Mucosa of descending colon (tissue), 3 donors: ENCODE measurements at regions not wholly inside any gene's neighbourhood (a gene's known extent, or its start where the extent isn't known, plus 50 kb on each side); places are given as distances from the start of the nearest gene placed in this dataset.

Experiments used
- ATAC-seq: fragments of 200-7000 bp; cut with Tn5 transposase; one replicate; pipeline ENCODE4 v1.9.1; 2020; ENCODE audit warnings: mild to moderate bottlenecking, moderate library complexity
- DNase-seq, 3 donors: peaks; one replicate each; pipeline ENCODE4 v3.0.0-alpha.2; 2020
- H3K36me3 ChIP-seq: fragments of 200-600 bp; one replicate; pipeline ENCODE4 v1.8.0; 2021; ENCODE audit warnings: low read depth, mild to moderate bottlenecking
- H3K4me1 ChIP-seq: fragments of 200-600 bp; one replicate; pipeline ENCODE4 v1.8.0; 2021; ENCODE audit warnings: low read depth, mild to moderate bottlenecking
- H3K4me3 ChIP-seq: fragments of 200-600 bp; one replicate; pipeline ENCODE4 v1.8.0; 2021; ENCODE audit warnings: mild to moderate bottlenecking
- H3K9me3 ChIP-seq: fragments of 200-600 bp; one replicate; pipeline ENCODE4 v1.8.0; 2021; ENCODE audit warnings: mild to moderate bottlenecking
- intact Hi-C, 2 donors: fragments of 100-400 bp; cut with DNase I in 1 of 2; cut with micrococcal nuclease in 1 of 2; formaldehyde crosslinking; loops; one replicate each; pipeline versions ENCODE4 v1.11.0 to v1.11.1; 2022; cut with DNase I, micrococcal nuclease
- TF ChIP-seq, protein P1 (sequence below): fragments of 200-600 bp; IDR thresholded peaks from one replicate; pipeline ENCODE4 v1.8.0; 2022; ENCODE audit warnings: antibody characterized with exemption, mild to moderate bottlenecking
- donor health status: DM: no; HTN: no; CAD: no; lungs with moderate emphysema.
- donor health status: DM: no; HTN: no; CAD: no.
- donor health status: DM: no; HTN: yes; CAD: no.

DNA sequence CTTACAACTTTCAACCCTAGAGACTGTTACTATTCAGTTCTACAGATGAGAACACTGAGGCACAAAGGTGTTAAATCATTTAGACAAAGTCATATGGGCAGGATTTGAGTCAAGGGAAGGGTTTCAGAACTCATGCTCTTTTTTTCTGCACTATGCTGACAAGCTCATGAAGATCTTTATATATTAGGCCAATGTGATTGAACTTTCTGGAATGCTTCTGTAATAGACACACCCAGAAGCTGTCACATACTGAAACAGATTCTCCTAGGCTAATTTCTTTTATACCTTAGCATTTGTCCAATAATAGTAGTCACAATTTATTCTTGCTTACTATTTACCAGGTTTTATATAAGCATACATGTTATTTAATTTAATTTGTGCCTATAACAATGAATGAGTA, 164.0 kb downstream of the ALG10B start:
- intact Hi-C loops, result no loop called here
- TF ChIP-seq, protein P1, sequence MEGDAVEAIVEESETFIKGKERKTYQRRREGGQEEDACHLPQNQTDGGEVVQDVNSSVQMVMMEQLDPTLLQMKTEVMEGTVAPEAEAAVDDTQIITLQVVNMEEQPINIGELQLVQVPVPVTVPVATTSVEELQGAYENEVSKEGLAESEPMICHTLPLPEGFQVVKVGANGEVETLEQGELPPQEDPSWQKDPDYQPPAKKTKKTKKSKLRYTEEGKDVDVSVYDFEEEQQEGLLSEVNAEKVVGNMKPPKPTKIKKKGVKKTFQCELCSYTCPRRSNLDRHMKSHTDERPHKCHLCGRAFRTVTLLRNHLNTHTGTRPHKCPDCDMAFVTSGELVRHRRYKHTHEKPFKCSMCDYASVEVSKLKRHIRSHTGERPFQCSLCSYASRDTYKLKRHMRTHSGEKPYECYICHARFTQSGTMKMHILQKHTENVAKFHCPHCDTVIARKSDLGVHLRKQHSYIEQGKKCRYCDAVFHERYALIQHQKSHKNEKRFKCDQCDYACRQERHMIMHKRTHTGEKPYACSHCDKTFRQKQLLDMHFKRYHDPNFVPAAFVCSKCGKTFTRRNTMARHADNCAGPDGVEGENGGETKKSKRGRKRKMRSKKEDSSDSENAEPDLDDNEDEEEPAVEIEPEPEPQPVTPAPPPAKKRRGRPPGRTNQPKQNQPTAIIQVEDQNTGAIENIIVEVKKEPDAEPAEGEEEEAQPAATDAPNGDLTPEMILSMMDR, result no peak
- ATAC-seq (no peak), DNase-seq (no peak)
- Histone ChIP-seq H3K4me1 (no peaks in the 10 kb centered on the region), H3K4me3 (no peak overlapping the region), H3K36me3 (no peaks in the 10 kb centered on the region), H3K9me3 (no peaks in the 10 kb centered on the region)

- DNase-seq, result no peak
- H3K36me3 ChIP-seq, result no peaks in the 10 kb centered on the region
- H3K4me1 ChIP-seq, result no peaks in the 10 kb centered on the region
- TF ChIP-seq, protein P1, result no peak
- ATAC-seq, result no peak
- no peak overlapping the region for H3K4me3 ChIP-seq
- intact Hi-C loops, result no loop called here
- no peaks in the 10 kb centered on the region for H3K9me3 ChIP-seq
Observed at GRCh38 chr12:38484821-38485449, 168.4 kb downstream of the ALG10B start.

- no peaks in the 10 kb centered on the region for H3K9me3 ChIP-seq
Observed at GRCh38 chr12:38488866-38489265, 172.3 kb downstream of the ALG10B start.

GRCh38 chr12:38490073-38490472, 173.5 kb downstream of the ALG10B start:
- TF ChIP-seq, protein P1, result no peak
- H3K9me3 ChIP-seq, result no peaks in the 10 kb centered on the region
- DNase-seq (no peak), ATAC-seq (no peak)
- intact Hi-C loops, result no loop called here
- H3K4me3 ChIP-seq, result no peak overlapping the region
- no peaks in the 10 kb centered on the region for H3K4me1 ChIP-seq
- no peaks in the 10 kb centered on the region for H3K36me3 ChIP-seq

More at GRCh38 chr12:38488866-38489265, 172.3 kb downstream of the ALG10B start:
- DNase-seq (no peak), ATAC-seq (no peak)
- intact Hi-C loops, result no loop called here
- TF ChIP-seq, protein P1, result no peak
- Histone ChIP-seq H3K4me3 (no peak overlapping the region), H3K4me1 (no peaks in the 10 kb centered on the region), H3K36me3 (no peaks in the 10 kb centered on the region)

DNA sequence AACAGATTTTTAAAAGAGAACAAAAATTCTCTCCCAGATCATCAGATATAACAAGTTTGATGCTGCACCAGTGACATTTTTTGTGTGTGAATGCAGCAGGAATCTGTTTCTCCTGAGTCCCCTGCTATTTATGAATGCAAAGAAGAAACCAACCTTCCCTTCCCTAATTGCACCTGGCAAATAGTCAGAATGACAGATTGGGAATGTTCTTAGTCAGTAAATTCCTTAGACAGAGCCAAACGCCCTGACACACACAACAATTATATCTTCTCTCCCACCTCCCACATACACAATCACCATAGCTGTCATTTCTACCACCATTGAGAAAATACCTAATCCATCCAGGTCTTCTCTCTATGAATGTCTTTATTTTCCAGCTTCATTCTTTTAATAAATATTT, 174.4 kb downstream of the ALG10B start:
- TF ChIP-seq, protein P1, result no peak
- Histone ChIP-seq H3K36me3 (no peaks in the 10 kb centered on the region), H3K4me3 (no peak overlapping the region), H3K4me1 (no peaks in the 10 kb centered on the region), H3K9me3 (no peaks in the 10 kb centered on the region)
- intact Hi-C loops, result no loop called here
- ATAC-seq (no peak), DNase-seq (no peak)

DNA sequence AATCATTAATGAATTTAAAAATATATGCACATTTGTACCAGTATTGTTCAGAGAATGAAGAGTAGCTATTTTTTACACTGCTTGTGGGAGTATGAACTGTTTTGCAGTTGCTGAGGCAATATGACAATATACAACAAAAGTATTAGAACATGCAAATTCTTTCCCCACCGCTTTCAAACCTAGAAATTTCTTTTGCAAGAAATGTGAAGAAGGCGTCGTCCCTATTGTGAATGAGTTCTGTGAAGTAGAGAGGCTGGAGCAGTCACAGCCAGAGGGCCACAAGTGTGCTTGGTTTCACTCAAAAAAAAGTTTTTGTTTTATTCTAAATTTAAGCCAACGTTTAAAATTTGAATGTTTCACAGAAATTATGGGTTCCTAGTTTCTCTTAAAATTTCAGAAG, 184.9 kb downstream of the ALG10B start:
- Histone ChIP-seq H3K4me3 (no peak overlapping the region), H3K9me3 (peaks cover 13% of the 10 kb centered on the region), H3K4me1 (no peaks in the 10 kb centered on the region), H3K36me3 (no peaks in the 10 kb centered on the region)
- TF ChIP-seq, protein P1, result no peak
- no peak for DNase-seq
- intact Hi-C loops, result no loop called here
- no peak for ATAC-seq
